ENCODE measurements at regions not wholly inside any gene's neighbourhood (a gene's known extent, or its start where the extent isn't known, plus 50 kb on each side); places are given as distances from the start of the nearest gene placed in this dataset.

DNA sequence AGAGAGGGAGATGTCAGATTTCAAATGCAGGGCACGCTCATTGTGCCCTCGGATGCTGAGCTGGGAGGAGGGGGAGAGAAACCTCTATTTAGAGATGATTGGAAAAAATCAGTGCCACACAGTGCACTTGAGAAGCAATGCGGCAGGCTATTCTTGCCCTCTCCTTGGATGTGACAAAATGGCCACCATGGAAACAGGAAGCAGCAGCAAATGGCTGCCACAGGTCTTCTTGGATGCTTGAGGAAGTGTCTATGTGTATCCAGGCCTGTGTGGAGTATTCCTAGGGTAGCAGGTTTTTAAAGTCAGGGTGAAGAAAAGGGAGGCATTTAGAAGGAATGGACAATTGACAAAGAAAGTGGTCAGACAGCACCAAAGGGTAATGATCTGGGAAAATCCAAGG lies 340.1 kb upstream of the ZFHX3 start:
- H3K27me3 ChIP-seq, result no peaks in the 10 kb centered on the region
- DNase-seq (ENCODE audit: low spot score), result no peak
- no peaks in the 10 kb centered on the region for H3K4me1 ChIP-seq
- no peak overlapping the region for H3K4me3 ChIP-seq
- TF ChIP-seq, protein P1, sequence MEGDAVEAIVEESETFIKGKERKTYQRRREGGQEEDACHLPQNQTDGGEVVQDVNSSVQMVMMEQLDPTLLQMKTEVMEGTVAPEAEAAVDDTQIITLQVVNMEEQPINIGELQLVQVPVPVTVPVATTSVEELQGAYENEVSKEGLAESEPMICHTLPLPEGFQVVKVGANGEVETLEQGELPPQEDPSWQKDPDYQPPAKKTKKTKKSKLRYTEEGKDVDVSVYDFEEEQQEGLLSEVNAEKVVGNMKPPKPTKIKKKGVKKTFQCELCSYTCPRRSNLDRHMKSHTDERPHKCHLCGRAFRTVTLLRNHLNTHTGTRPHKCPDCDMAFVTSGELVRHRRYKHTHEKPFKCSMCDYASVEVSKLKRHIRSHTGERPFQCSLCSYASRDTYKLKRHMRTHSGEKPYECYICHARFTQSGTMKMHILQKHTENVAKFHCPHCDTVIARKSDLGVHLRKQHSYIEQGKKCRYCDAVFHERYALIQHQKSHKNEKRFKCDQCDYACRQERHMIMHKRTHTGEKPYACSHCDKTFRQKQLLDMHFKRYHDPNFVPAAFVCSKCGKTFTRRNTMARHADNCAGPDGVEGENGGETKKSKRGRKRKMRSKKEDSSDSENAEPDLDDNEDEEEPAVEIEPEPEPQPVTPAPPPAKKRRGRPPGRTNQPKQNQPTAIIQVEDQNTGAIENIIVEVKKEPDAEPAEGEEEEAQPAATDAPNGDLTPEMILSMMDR (IDR thresholded peaks at IDR 0.05), result no peak
- H3K36me3 ChIP-seq, result no peaks in the 10 kb centered on the region
- H3K9me3 ChIP-seq, result no peaks in the 10 kb centered on the region
- H3K27ac ChIP-seq, result no peak overlapping the region

DNA sequence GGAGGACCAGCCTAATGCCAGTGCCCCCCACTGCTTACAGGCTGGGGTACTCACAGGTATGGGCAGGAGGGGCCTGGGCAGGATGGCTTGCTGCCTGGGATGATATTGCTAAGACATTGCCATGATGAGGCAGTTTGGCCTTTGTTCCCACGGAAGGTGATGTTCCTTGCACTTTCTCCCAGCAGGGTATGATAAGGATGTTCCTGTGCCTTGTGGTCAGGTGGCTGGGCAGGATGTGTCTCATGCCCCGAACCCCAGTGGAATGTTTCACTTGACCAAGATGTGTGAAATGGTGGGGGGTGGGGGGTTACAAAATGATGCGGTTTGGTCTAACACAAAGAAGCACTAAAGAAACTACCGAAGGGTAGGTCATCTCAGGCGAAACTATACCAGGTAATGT lies 337.8 kb upstream of the ZFHX3 start:
- Histone ChIP-seq H3K9me3 (no peaks in the 10 kb centered on the region), H3K27ac (no peak overlapping the region), H3K4me3 (no peak overlapping the region), H3K4me1 (no peaks in the 10 kb centered on the region), H3K27me3 (no peaks in the 10 kb centered on the region), H3K36me3 (no peaks in the 10 kb centered on the region)
- TF ChIP-seq, protein P1 (IDR thresholded peaks at IDR 0.05), result no peak
- DNase-seq (ENCODE audit: low spot score), result no peak

DNA sequence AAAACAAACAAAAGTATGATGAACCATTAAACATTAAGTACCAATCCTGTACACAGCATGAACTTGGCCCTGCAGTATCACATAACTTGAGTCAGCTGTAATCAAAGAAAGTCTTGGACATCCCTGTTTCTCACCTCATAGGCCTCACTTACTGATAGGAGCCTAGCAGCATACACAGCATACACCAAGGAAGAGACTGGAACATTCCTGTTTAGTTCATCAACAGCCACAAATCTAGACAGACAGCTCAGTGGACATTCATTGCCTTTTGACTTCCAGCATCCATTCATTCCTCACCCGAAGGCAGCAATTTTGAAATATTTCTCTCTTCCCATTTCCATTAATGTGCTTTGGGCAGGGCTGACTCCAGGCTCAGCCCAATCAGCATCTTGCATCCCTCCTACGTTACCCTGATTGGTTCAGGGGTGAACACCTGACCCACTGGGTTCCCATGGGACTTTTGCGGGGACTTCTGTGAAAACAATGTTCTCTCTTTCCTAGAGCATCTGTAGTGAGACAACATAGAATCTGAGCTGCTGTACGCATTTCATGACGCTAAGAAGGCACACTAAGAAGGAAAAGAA lies 336.7 kb upstream of the ZFHX3 start:
- Histone ChIP-seq H3K4me3 (no peak overlapping the region), H3K27ac (no peak overlapping the region), H3K27me3 (no peaks in the 10 kb centered on the region), H3K4me1 (no peaks in the 10 kb centered on the region), H3K36me3 (no peaks in the 10 kb centered on the region), H3K9me3 (no peaks in the 10 kb centered on the region)
- TF ChIP-seq, protein P1 (IDR thresholded peaks at IDR 0.05), result no peak
- DNase-seq (ENCODE audit: low spot score), result no peak

DNA sequence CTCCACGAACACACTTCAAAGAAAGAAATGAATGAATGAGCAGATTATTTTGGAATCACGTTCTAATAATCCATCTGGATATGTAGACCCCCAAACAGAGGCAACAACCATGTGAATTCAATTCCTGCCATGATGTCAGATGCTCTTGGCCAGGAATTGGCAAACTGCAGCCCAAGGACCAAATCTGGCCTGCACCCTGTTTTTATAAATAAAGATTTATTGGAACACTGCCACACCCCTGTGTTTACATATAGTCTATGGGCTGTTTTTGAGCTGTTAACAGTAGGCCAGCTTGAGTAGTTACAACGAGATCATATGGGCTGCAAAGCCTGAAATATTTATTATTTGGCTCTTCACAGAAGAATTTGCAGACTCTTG lies 336.0 kb upstream of the ZFHX3 start:
- H3K27me3 ChIP-seq, result no peaks in the 10 kb centered on the region
- H3K36me3 ChIP-seq, result no peaks in the 10 kb centered on the region
- DNase-seq (ENCODE audit: low spot score), result no peak
- no peak overlapping the region for H3K4me3 ChIP-seq
- no peaks in the 10 kb centered on the region for H3K9me3 ChIP-seq
- no peak overlapping the region for H3K27ac ChIP-seq
- no peaks in the 10 kb centered on the region for H3K4me1 ChIP-seq
- TF ChIP-seq, protein P1 (IDR thresholded peaks at IDR 0.05), result no peak

DNA sequence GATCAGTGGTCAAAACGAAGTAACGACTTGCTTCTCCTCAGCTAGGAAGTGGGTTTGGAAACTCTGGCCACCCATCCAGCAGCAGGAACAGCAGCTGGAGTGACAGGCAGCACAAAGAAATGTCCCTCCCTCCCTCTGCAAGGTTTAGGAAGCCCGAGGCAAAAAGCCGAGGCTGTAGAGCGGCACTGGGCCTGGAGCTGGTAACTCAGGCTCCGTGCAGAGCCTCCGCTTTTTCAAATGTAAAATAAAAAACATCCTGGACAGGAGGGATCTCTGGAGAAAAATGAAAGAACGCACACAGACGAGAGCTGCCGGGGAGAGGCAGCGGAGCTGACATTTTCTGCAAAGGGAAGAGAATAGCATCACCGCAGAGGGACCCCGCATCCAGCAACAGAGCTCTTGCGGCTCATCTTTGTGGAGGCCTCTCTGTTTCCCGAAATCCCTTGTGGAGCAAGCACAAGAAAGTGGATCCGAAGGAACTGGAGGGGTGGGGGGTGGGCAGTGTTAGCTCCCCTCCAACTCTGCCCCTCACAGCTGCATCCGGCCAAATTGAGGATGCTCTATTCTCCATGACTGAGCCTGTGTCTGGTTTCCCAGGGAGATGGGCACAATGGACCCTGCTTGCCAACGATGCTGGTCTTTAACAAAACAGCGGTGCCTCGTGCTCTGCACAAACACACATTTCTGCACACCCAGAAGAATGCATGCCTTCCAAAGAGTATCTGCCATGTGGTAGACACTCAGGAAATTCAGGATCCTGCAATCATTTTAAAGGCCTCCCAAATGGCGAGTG lies 335.5 kb upstream of the ZFHX3 start:
- Histone ChIP-seq H3K4me3 (no peak overlapping the region), H3K27me3 (no peaks in the 10 kb centered on the region), H3K9me3 (no peaks in the 10 kb centered on the region), H3K27ac (no peak overlapping the region), H3K4me1 (no peaks in the 10 kb centered on the region), H3K36me3 (no peaks in the 10 kb centered on the region)
- no peak for DNase-seq (ENCODE audit: low spot score)
- TF ChIP-seq, protein P1 (IDR thresholded peaks at IDR 0.05), result no peak
